ENCODE measurements at regions not wholly inside any gene's neighbourhood (a gene's known extent, or its start where the extent isn't known, plus 50 kb on each side); places are given as distances from the start of the nearest gene placed in this dataset.
"Not testable (repeated sequence)": the region's sequence is repeated elsewhere in the genome, so short reads cannot be mapped to it uniquely, and the experiment has no call there.

DNA sequence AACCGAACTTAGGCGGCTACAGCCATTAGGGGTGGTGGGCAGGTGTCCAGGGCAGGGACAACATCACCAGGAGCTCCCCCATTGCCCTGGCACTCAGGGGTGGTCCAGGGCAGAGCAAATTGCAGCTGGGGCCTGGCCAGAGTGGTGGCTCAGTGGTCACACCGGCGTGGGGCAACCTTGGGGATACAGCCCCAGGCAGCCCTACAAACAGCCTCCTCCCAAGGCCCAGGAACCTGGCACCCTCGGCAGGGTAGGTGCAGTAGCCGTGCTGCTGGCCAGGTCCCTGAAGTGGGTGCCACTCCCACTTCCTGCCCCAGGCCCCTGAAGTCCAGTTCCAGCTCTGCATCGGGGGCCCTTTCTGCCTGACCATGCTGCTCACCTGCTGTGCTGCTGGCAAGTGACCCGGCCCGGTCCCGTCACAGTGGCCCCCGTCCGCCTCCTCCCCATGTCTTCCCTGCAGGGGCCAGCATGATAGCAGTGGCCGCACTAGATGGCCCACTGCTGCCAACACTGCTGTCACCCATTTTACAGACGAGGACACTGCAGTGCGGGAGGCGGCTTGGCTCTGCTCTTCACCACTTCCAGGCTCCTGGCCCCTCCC is 712.8 kb downstream of the MATN1 start:
- no peak for DNase-seq

DNA sequence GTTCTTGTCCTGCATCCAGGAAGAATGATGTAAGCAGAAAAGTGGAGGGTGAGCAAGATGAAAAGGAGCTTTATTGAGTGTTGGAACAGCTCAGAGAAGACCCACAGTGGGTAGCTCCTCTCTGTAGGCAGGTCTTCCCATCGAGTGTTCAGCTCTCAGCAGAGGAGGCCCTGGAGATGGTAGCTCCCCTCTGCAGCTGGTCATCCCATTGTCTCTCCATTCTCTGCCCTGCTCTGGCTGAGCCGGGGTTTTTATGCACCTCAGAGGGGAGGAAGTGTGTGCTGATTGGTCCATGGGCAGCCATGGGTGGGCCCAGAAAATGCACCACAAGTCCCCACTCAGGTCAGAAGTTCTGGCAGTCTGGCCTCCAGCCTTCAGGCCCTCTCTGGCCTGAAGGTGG is 713.7 kb downstream of the MATN1 start:
- DNase-seq, result no peak

DNA sequence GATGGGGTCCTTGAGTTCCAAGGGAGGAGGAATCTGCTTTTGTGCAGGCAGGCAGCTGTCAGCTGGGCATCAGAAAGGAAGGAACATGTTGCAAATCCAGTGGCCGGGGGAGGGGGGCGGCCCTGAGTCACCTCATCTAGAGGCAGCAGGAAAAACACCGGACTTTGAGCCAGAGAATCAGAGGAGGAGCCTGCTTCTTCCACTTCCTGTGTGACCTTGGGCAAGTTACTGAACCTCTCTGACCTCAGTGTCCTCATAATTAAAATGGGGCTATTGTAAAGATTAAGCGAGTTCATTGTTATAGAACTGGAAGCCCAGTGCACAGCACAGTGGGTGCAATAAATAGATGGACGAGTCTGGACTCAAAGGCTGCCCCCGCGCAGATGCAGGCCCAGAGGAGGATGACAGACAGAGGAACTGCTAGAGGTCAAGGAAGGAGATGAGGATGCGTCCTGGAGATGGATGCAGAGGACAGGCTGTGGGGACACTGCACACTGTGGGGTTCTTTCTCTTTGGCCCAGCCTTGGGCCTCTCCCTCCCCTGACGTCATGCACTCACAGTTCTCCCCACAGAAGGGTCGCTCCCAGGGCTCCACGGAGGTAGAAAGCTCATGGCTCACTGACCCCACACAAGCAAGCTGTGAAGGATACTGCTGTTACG is 714.3 kb downstream of the MATN1 start:
- DNase-seq, result no peak

- DNase-seq, result no peak
Observed at GRCh38 chr1:30008372-30008997, 714.9 kb downstream of the MATN1 start.

DNA sequence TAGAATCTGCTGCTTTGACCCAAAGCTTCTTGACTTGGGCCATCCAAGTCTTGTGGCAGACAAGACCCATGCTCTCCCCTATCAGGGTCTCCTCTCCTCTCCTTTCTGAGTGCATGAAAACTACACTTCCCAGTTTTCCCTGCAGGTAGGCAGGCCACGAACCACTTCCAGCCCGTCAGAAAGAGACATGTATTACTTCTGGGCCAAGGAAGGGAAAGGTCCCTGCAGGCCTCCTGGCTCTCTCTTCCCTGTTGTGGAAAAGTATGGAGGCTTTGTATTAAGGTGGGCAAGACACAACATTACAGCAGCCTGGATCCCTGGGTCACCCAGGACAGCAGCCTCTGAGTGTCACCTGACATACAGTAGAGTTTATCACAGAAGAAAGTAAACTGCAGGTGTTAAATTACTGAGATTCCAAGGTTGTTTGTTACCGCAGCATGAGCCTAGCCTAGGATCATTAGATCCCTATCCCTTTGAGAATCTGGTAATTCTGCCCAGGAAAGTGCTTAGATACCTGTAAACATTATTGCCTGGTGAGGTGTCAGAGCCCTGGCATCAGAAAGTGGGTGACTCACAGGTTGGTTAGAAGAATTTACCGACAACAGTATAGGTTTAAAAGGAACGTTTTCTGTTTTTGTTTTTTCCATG is 717.3 kb downstream of the MATN1 start:
- no peak for DNase-seq

DNA sequence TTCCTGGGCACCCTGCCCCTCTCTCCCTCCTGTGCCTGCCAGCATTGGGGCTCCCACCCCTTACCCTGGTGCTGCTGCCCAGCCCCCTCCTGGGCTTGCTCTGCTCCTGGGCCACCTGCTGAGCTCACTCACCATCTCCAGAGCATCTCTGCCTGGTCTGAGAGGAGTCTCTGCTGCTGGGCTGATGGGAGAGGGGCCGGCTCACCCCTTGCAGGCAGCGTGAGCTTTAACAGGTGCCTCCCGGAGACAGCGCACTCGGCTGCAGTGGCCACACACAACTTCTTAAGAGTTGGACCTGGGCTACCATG is 721.7 kb downstream of the MATN1 start:
- no peak for DNase-seq

DNA sequence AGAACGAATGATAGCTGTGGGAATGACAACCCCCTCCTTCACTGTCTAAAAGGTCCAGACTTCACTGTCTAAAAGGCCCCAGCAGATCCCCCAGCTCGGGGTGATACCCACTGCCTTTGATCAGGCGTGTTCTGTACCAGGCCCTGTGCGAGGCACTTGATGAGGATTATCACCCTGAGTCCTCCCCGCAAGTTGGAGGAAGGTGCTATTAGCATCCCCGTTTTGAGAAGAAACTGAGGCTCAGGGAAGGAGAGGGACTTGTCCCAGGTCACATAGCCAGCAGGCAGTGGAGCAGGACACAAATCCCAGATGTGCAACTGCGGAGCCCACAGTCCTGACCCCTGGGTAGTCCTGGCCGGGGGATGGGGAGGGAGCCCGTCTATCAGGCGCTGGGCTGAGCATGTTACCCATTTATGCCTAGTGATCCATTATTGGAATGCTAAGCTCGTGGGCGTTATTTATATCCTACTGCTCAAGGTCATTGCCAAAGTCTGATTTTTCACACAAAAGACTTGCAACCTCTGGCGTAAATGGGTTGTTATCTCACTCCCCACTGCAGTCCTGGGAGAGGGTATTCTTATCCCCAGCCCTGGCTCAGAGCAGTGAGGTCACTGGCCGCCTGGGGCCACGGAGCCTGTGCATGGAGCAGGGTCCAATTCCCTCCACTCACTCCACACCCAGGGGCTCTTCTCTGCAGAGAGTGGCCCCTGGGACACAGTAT is 722.2 kb downstream of the MATN1 start:
- DNase-seq, result no peak

- DNase-seq, result peak; percentile 4
Observed at GRCh38 chr1:30000266-30000665, 723.1 kb downstream of the MATN1 start.

DNA sequence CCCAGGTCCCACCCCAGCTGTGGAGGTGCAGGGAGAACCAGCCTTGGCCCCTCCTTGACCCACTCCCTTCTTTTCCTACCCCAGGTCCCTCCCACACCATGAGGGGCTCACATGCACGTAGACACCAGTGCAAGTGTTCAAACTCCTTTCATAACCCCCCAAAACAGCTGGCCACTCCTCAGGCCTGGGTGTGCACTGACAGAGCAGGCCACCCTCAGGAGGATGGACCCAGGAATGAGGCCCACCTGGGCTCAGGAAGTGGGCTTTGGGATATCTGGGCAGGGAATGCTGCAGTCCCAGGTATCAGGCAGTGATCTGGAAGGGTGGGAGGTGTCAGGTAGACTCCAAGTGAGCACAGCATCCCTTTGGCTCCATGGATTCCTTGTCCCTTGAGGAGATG is 723.8 kb downstream of the MATN1 start:
- no peak for DNase-seq

GRCh38 chr1:29998686-29999085 is 724.7 kb downstream of the MATN1 start:
- no peak for DNase-seq

DNA sequence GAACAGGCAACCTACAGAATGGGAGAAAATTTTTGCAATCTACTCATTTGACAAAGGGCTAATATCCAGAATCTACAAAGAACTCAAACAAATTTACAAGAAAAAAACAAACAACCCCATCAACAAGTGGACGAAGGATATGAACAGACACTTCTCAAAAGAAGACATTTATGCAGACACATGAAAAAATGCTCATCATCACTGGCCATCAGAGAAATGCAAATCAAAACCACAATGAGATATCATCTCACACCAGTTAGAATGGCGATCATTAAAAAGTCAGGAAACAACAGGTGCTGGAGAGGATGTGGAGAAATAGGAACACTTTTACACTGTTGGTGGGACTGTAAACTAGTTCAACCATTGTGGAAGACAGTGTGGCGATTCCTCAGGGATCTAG is 725.6 kb downstream of the MATN1 start:
- DNase-seq, result not testable (repeated sequence)

DNA sequence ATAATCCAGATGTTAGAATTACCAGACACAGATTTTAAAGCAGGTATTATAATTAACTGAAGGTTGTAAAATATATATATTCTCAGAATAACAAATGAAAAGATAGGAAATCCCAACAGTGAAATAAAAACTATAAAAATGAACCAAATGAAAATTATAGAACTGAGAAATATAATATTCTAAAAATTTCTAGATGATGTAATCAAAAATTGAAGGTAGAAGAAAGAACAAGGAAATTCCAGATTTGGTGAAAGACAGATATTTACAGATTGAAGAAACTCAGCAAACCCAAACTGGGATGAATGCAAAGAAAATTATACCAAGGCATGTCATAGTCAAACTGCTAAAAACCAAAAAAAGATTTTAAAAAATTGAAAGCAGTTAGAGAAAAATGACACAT is 729.4 kb downstream of the MATN1 start:
- DNase-seq, result no peak

GRCh38 chr1:29991815-29992214 is 731.6 kb downstream of the MATN1 start:
- no peak for DNase-seq

GRCh38 chr1:29991025-29991424 is 732.4 kb downstream of the MATN1 start:
- DNase-seq, result no peak

- no peak for DNase-seq
Observed at GRCh38 chr1:29990304-29990703, 733.1 kb downstream of the MATN1 start.

- DNase-seq, result peak; percentile 69
Observed at GRCh38 chr1:29986986-29987385, 736.4 kb downstream of the MATN1 start.

DNA sequence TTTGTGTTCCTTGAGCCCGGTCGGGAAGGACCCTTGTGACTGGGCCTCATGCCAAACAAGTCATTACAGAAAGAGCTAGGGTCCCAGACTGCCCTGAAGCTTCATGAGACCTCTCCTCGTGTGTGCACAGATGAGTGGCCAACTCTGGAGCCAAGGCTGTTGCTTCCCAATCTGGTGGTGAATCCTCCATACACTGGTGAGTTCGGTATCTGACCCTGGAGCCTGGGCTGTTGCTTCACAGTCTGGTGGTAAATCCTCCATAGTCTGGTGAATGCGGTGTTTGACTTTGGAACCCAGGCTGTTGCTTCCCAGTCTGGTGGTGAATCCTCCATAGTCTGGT is 737.8 kb downstream of the MATN1 start:
- DNase-seq, result no peak

DNA sequence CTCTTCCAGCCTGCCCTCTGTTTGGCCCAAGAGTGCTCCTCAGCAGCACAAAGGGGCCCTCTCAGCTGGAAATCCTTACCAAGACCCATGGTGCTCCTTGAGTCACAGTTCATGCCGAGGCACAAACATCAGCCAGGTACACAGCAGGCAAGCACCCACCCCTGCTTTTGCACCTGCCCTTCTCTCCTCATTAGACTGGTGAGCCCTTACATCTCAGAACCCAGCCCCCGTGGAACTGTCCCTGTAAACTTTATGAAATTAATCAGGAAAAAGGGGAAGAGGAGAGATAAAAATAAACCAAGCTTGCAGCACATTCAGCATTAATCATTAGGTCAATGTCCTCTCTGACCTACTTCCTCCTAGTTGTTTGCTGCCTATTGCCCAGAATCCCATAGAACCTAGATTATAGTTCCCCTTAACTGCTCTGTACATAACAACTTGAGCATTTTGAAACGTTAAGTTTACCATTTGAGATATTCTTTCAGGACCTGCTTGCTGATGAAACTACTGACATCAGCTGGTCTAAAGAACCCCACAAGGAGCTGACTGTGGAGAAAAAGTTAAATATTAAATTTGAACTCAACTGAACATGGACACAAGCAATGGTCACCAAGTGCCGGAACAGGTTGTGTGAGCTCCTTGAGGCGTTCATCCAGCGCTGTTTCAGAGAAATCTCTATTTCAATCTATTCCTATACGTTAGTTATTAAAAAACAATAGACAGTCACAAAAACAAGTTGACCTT is 738.4 kb downstream of the MATN1 start:
- peak; percentile 86 for DNase-seq

DNA sequence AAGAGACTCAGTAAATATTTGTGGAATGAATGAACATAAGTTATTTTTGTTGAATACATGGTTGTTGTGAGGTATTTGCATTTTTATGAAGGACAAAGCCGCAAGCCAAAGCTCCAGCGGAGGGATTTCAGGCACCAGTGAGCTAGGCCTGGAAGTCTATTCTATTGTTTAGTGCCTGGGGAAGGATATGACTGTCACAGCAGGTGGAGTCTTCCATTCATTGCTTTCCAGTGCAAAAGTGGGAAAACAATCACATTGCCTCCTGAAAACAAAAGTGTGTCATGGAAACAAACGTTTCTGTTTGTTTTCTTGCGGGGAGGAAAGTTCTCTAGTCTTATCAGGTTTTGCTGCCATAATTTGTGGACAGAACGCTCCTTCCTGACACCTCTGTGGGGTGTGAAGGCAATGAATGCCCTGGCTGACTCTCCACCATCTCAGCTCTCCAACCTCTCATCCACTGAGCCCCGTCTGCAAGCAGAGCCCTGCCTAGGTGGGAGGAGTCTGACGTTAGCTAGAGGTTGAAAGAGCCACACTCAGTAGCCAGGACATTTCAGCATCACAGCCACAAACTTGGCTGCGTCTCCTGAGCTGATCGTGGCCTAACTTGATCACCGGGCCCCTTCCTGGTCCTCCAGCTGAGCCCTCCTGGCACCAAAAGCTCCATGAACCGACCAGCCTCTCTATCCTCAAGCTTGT is 739.1 kb downstream of the MATN1 start:
- DNase-seq, result peak; percentile 41

DNA sequence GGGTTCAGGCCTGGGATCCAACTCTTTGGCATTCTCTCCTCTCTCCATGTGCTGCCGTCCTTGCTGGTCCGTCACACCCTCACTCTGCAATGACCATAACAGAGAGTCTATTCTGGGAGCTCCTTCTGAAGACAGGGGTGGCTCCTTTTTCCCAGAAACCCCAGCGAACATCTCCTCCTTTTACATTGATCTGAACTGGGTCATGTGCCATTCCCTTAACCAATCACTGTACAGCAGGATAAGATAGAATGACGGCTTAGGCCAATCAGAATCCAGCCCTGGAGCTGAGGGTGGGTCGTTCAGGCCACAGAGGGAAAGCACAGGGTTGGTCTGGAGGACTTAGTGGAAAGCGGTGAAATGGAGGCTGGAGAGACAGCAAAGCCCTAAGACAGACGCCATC is 740.1 kb downstream of the MATN1 start:
- DNase-seq, result no peak

GRCh38 chr1:29981586-29982239 is 741.7 kb downstream of the MATN1 start:
- no peak for DNase-seq

- DNase-seq, result no peak
Observed at GRCh38 chr1:29977550-29977949, 741.2 kb downstream of the PTPRU start.
